HCT116 (cell line): ENCODE measurements at regions not wholly inside any gene's neighbourhood (a gene's known extent, or its start where the extent isn't known, plus 50 kb on each side); places are given as distances from the start of the nearest gene placed in this dataset.
"Not testable (repeated sequence)": the region's sequence is repeated elsewhere in the genome, so short reads cannot be mapped to it uniquely, and the experiment has no call there.

ENCODE experiments used
- ATAC-seq: fragments of 200-7000 bp; cut with Tn5 transposase; 2 replicates; pipeline ENCODE4 v1.9.1; 2020; ENCODE audit warnings: mild to moderate bottlenecking, moderate library complexity
- BruUV-seq: library from RNA; stranded (reverse); fragments of 400-500 nt; replicated peaks from 2 replicates; lab custom pipeline; 2021; lab: Mats Ljungman, UMichigan
- CTCF ChIA-PET: fragments of 300-600 bp; sonication (Branson Sonifier 250); formaldehyde crosslinking; loops from one replicate; lab custom pipeline; 2021; ENCODE audit warnings: antibody characterized with exemption; lab: Charles Lee
- POLR2A ChIA-PET: fragments of 300-600, 350-600 bp; sonication (Branson Sonifier 250); formaldehyde crosslinking; loops from one replicate; lab custom pipeline; 2021; ENCODE audit warnings: antibody characterized with exemption; lab: Charles Lee
- RAD21 ChIA-PET, 2 experiments: fragments of 300-600 bp; sonication (Branson Sonifier 250); formaldehyde crosslinking; loops; one replicate each; lab custom pipeline; 2023; ENCODE audit warnings: low total read pairs in 2 of 2; ENCODE audit not compliant: uncharacterized antibody in 2 of 2, unreplicated experiment in 2 of 2, low non-redundant PET in 1 of 2; lab: Charles Lee
- DNase-seq: peaks from one replicate; pipeline ENCODE4 v3.0.0-alpha.2; 2010; ENCODE audit warnings: low read depth, low spot score
- H2AFZ ChIP-seq: fragments of 200-600 bp; shearing (Covaris generic), sonication (generic); 2 replicates; pipeline ENCODE4 v1.6.1; 2017; ENCODE audit warnings: low read depth, mixed run types, mixed read lengths, antibody characterized with exemption, low read length; ENCODE audit not compliant: poor library complexity, severe bottlenecking
- H3K27ac ChIP-seq: 2 replicates; pipeline ENCODE4 v1.5.1; 2012; ENCODE audit warnings: low read depth, low read length
- H3K27me3 ChIP-seq: fragments of 200-600 bp; sonication (generic); 2 replicates; pipeline ENCODE4 v1.6.1; 2016; ENCODE audit warnings: mixed run types, low read length, mixed read lengths; ENCODE audit not compliant: insufficient read depth
- H3K36me3 ChIP-seq, 2 experiments: fragments of 200-500 bp in 1 of 2; fragments of 200-600 bp in 1 of 2; sonication (Bioruptor generic) in 1 of 2; sonication (generic) in 1 of 2; 2 replicates each; pipeline versions ENCODE4 v1.5.1 to v1.6.1; 2014 to 2016; ENCODE audit warnings: low read length in 2 of 2, inconsistent platforms in 1 of 2, mixed read lengths in 1 of 2, mixed run types in 1 of 2; ENCODE audit not compliant: insufficient read depth in 2 of 2, control insufficient read depth in 1 of 2
- H3K4me1 ChIP-seq, 2 experiments: fragments of 200-600 bp in 1 of 2; sonication (generic) in 1 of 2; 2 replicates each; pipeline versions ENCODE4 v1.5.1 to v1.6.1; 2012 to 2017; ENCODE audit warnings: low read length in 2 of 2, inconsistent platforms in 1 of 2, mild to moderate bottlenecking in 1 of 2, mixed read lengths in 1 of 2, mixed run types in 1 of 2, moderate library complexity in 1 of 2; ENCODE audit not compliant: insufficient read depth in 2 of 2, control insufficient read depth in 1 of 2
- H3K4me2 ChIP-seq: fragments of 200-600 bp; sonication (generic); 2 replicates; pipeline ENCODE4 v1.6.1; 2017; ENCODE audit warnings: mixed run types, low read length, mixed read lengths
- H3K4me3 ChIP-seq, 2 experiments: fragments of 200-600 bp in 1 of 2; sonication (generic) in 1 of 2; replicated peaks in 1 of 2; 2 replicates each; pipeline ENCODE4 v1.5.1; 2011 to 2016; ENCODE audit warnings: low read length in 2 of 2, control low read depth in 1 of 2, low read depth in 1 of 2, mild to moderate bottlenecking in 1 of 2, mixed read lengths in 1 of 2, mixed run types in 1 of 2
- H3K79me2 ChIP-seq: fragments of 200-600 bp; sonication (generic); 2 replicates; pipeline ENCODE4 v1.6.1; 2017; ENCODE audit warnings: mild to moderate bottlenecking, mixed run types, low read length, moderate library complexity, mixed read lengths; ENCODE audit not compliant: insufficient read depth
- H3K9ac ChIP-seq: fragments of 200-600 bp; sonication (generic); 2 replicates; pipeline ENCODE4 v1.6.1; 2016; ENCODE audit warnings: low read length, mixed read lengths
- H3K9me2 ChIP-seq: fragments of 200-600 bp; sonication (generic), shearing (Covaris generic); 2 replicates; pipeline ENCODE4 v1.6.1; 2017; ENCODE audit warnings: mixed run types, mild to moderate bottlenecking, moderate library complexity; ENCODE audit not compliant: insufficient read depth
- H3K9me3 ChIP-seq, 2 experiments: fragments of 200-500 bp in 1 of 2; fragments of 200-600 bp in 1 of 2; sonication (Bioruptor generic) in 1 of 2; sonication (generic) in 1 of 2; 2 replicates each; pipeline ENCODE4 v1.6.1; 2014 to 2017; ENCODE audit warnings: low read length in 2 of 2, mixed read lengths in 2 of 2, inconsistent platforms in 1 of 2, low read depth in 1 of 2, mild to moderate bottlenecking in 1 of 2, mixed run types in 1 of 2, moderate library complexity in 1 of 2; ENCODE audit not compliant: control insufficient read depth in 1 of 2, insufficient read depth in 1 of 2
- H4K20me1 ChIP-seq: fragments of 200-600 bp; sonication (generic), shearing (Covaris generic); 2 replicates; pipeline ENCODE4 v1.6.1; 2017; ENCODE audit warnings: mixed run types, mild to moderate bottlenecking, moderate library complexity; ENCODE audit not compliant: insufficient read depth
- CTCF ChIP-seq, 3 experiments: fragments of 200-600 bp in 1 of 3; sonication (generic) in 1 of 3; IDR thresholded peaks in 2 of 3; conservative IDR thresholded peaks in 1 of 3; 2 replicates each; pipeline ENCODE4 v1.5.1; 2012 to 2017; ENCODE audit warnings: low read depth in 2 of 3, low read length in 2 of 3, antibody characterized with exemption in 1 of 3, borderline replicate concordance in 1 of 3, control low read depth in 1 of 3, mild to moderate bottlenecking in 1 of 3, mixed read lengths in 1 of 3, mixed run types in 1 of 3, moderate library complexity in 1 of 3; ENCODE audit not compliant: insufficient read depth in 1 of 3
- POLR2AphosphoS5 ChIP-seq: IDR thresholded peaks from 2 replicates; pipeline ENCODE4 v1.6.1; 2011; ENCODE audit warnings: mild to moderate bottlenecking, low read depth, low read length, moderate library complexity
- REST ChIP-seq: IDR thresholded peaks from 2 replicates; pipeline ENCODE4 v1.6.1; 2012; ENCODE audit warnings: low read depth
- intact Hi-C: fragments of 100-400 bp; cut with micrococcal nuclease; formaldehyde crosslinking; loops from 2 replicates; pipeline ENCODE4 v1.10.0; 2022

GRCh38 chr12:31794745-31795144 lies 65.9 kb upstream of the AMN1 start (continued):
- TF ChIP-seq REST, result no peak
- TF ChIP-seq POLR2AphosphoS5, result no peak
- TF ChIP-seq CTCF (IDR thresholded peaks at IDR 0.05 in 2 of 3, conservative IDR thresholded peaks at IDR 0.05 in 1 of 3; ENCODE audit: borderline replicate concordance in 1 of 3, insufficient read depth in 1 of 3, low read depth in 2 of 3, low read length in 2 of 3), result no peak

GRCh38 chr12:31791265-31791664 lies 62.4 kb upstream of the AMN1 start:
- intact Hi-C loops, H3K79me2 ChIP-seq, H3K9ac ChIP-seq, H3K27me3 ChIP-seq, DNase-seq, ATAC-seq, H3K4me3 ChIP-seq, H3K4me2 ChIP-seq, H3K9me2 ChIP-seq, BruUV-seq, RAD21 ChIA-PET, H2AFZ ChIP-seq, H3K27ac ChIP-seq, H4K20me1 ChIP-seq, H3K4me1 ChIP-seq, H3K9me3 ChIP-seq, H3K36me3 ChIP-seq, CTCF ChIA-PET: not testable (repeated sequence)
- POLR2A ChIA-PET, result interaction anchor here (1.0 kb wide), 1 partner anchor 42 kb away, joined by 3 read pairs; no protein-coding TSS in a partner anchor
